GM23338 (cell line): ENCODE measurements at regions not wholly inside any gene's neighbourhood (a gene's known extent, or its start where the extent isn't known, plus 50 kb on each side); places are given as distances from the start of the nearest gene placed in this dataset.

Experiments
- ATAC-seq: fragments of 200-7000 bp; cut with Tn5 transposase; 3 replicates; pipeline ENCODE4 v1.9.1; 2020
- DNase-seq: peaks from one replicate; pipeline ENCODE4 v3.0.0-alpha.2; 2015; ENCODE audit warnings: low spot score
- H2AFZ ChIP-seq: fragments of 200-600 bp; sonication (generic); 2 replicates; pipeline ENCODE4 v1.8.0; 2016; ENCODE audit warnings: antibody characterized with exemption, mild to moderate bottlenecking, moderate library complexity
- H3F3A ChIP-seq: fragments of 200-600 bp; sonication (generic); replicated peaks from 2 replicates; pipeline ENCODE4 v1.8.0; 2017; ENCODE audit warnings: antibody characterized with exemption, mixed run types, low read depth
- H3K27ac ChIP-seq: fragments of 200-600 bp; sonication (generic); 2 replicates; pipeline ENCODE4 v1.6.1; 2016; ENCODE audit warnings: low read depth
- H3K27me3 ChIP-seq: fragments of 200-600 bp; sonication (generic); 2 replicates; pipeline ENCODE4 v1.8.0; 2016; ENCODE audit warnings: mild to moderate bottlenecking, mixed run types, moderate library complexity; ENCODE audit not compliant: insufficient read depth
- H3K36me3 ChIP-seq: fragments of 200-600 bp; sonication (generic); 2 replicates; pipeline ENCODE4 v1.8.0; 2016; ENCODE audit warnings: mild to moderate bottlenecking; ENCODE audit not compliant: insufficient read depth
- H3K4me1 ChIP-seq: fragments of 200-600 bp; sonication (generic); 2 replicates; pipeline ENCODE4 v1.8.0; 2016; ENCODE audit warnings: mild to moderate bottlenecking, moderate library complexity; ENCODE audit not compliant: insufficient read depth
- H3K4me2 ChIP-seq: fragments of 200-600 bp; sonication (generic); 2 replicates; pipeline ENCODE4 v1.7.1; 2017; ENCODE audit warnings: mixed run types
- H3K4me3 ChIP-seq: fragments of 200-600 bp; sonication (generic); 2 replicates; pipeline ENCODE4 v1.6.1; 2016; ENCODE audit warnings: mixed run types
- H3K79me2 ChIP-seq: fragments of 200-600 bp; sonication (generic); replicated peaks from 2 replicates; pipeline ENCODE4 v1.8.0; 2017; ENCODE audit warnings: mild to moderate bottlenecking; ENCODE audit not compliant: insufficient read depth
- H3K9me2 ChIP-seq: fragments of 200-600 bp; sonication (generic); 2 replicates; pipeline ENCODE4 v1.8.0; 2017; ENCODE audit not compliant: insufficient read depth
- H4K20me1 ChIP-seq: fragments of 200-600 bp; sonication (generic); replicated peaks from 2 replicates; pipeline ENCODE4 v1.8.0; 2017; ENCODE audit warnings: mild to moderate bottlenecking; ENCODE audit not compliant: insufficient read depth
- H3K27ac Mint-ChIP-seq: 2 replicates; pipeline ENCODE4 v1.8.0; 2020; ENCODE audit warnings: inconsistent platforms, mild to moderate bottlenecking, moderate library complexity, mixed read lengths
- H3K27me3 Mint-ChIP-seq: 3 replicates; pipeline ENCODE4 v1.8.0; 2022; ENCODE audit warnings: low read depth, mild to moderate bottlenecking, moderate library complexity, mixed read lengths, inconsistent platforms; ENCODE audit not compliant: insufficient read depth, poor library complexity
- H3K36me3 Mint-ChIP-seq: 3 replicates; pipeline ENCODE4 v1.8.0; 2021; ENCODE audit warnings: low read depth, mild to moderate bottlenecking, inconsistent platforms, moderate library complexity, mixed read lengths
- H3K4me1 Mint-ChIP-seq: 3 replicates; pipeline ENCODE4 v1.8.0; 2020; ENCODE audit warnings: mild to moderate bottlenecking, inconsistent platforms, mixed read lengths
- H3K4me3 Mint-ChIP-seq: 3 replicates; pipeline ENCODE4 v1.8.0; 2021; ENCODE audit warnings: moderate library complexity, mild to moderate bottlenecking, inconsistent platforms, mixed read lengths
- H3K9me3 Mint-ChIP-seq: 3 replicates; pipeline ENCODE4 v1.8.0; 2020; ENCODE audit warnings: moderate library complexity, mild to moderate bottlenecking, inconsistent platforms, mixed read lengths
- CREB1 ChIP-seq: fragments of 250-450 bp; sonication (Bioruptor Pico); IDR thresholded peaks from 2 replicates; pipeline ENCODE4 v1.5.0; 2020; ENCODE audit warnings: low read depth, mild to moderate bottlenecking, moderate library complexity
- EZH2 ChIP-seq: fragments of 200-600 bp; sonication (generic); IDR thresholded peaks from one replicate; pipeline ENCODE4 v1.8.0; 2017; ENCODE audit warnings: antibody characterized with exemption, mild to moderate bottlenecking, low read depth; ENCODE audit not compliant: unreplicated experiment
- EZH2phosphoT487 ChIP-seq: fragments of 200-600 bp; sonication (generic); IDR thresholded peaks from one replicate; pipeline ENCODE4 v1.8.1; 2018; ENCODE audit warnings: antibody characterized with exemption; ENCODE audit not compliant: unreplicated experiment
- JUNB ChIP-seq: IDR thresholded peaks from one replicate; pipeline ENCODE4 v1.6.1; 2016; ENCODE audit warnings: antibody characterized with exemption; ENCODE audit not compliant: unreplicated experiment
- NANOG ChIP-seq: IDR thresholded peaks from 2 replicates; pipeline ENCODE4 v1.6.1; 2016; ENCODE audit warnings: antibody characterized with exemption, borderline replicate concordance
- POLR2AphosphoS5 ChIP-seq: IDR thresholded peaks from 2 replicates; pipeline ENCODE4 v1.6.1; 2016; ENCODE audit warnings: antibody characterized with exemption, low read depth
- REST ChIP-seq: IDR thresholded peaks from one replicate; pipeline ENCODE4 v1.6.1; 2018; ENCODE audit warnings: antibody characterized with exemption; ENCODE audit not compliant: unreplicated experiment
- STAT1 ChIP-seq: IDR thresholded peaks from one replicate; pipeline ENCODE4 v1.6.1; 2016; ENCODE audit warnings: antibody characterized with exemption; ENCODE audit not compliant: unreplicated experiment
- ZNF114 ChIP-seq: fragments of 250-450 bp; sonication (Bioruptor Pico); IDR thresholded peaks from 2 replicates; pipeline ENCODE4 v1.5.0; 2020; ENCODE audit warnings: mild to moderate bottlenecking, moderate library complexity
- ZNF331 ChIP-seq: fragments of 250-450 bp; sonication (Bioruptor Pico); IDR thresholded peaks from 2 replicates; pipeline ENCODE4 v1.5.0; 2020; ENCODE audit warnings: low read depth, mild to moderate bottlenecking, moderate library complexity
- ZNF462 ChIP-seq: fragments of 250-450 bp; sonication (Bioruptor Pico); IDR thresholded peaks from 2 replicates; pipeline ENCODE4 v1.5.0; 2020; ENCODE audit warnings: mild to moderate bottlenecking, moderate library complexity
- TF ChIP-seq, protein P1 (sequence below): IDR thresholded peaks from 2 replicates; pipeline ENCODE4 v1.6.1; 2016; ENCODE audit warnings: antibody characterized with exemption
- TF ChIP-seq, protein P2 (sequence below), 2 experiments: fragments of 200-600 bp in 1 of 2; sonication (generic) in 1 of 2; conservative IDR thresholded peaks; 2 replicates each; pipeline versions ENCODE4 v1.5.1 to v1.6.1; 2016 to 2017; ENCODE audit warnings: antibody characterized with exemption in 2 of 2, low read depth in 2 of 2, mild to moderate bottlenecking in 2 of 2, moderate library complexity in 1 of 2

DNA sequence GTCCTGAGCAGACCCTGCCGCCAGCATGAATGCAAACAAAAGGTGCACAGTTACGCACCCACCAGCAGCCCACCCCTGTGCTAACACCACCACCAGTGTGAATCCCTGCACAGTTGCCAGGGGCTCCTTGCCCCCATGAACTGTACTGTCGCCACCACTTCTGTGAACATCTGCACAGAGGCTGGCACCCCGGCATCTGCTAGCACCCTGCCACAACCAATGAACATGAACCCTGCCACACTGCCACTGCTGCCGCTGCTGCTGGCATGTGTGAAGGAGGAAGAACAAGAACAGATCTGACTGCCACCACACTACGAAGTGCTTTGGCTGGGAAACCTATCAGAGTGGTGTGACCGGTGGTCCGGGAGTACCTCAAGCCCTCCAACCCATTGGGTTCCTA, 261.3 kb downstream of the PARM1 start:
- Histone ChIP-seq H3K4me1 (no peaks in the 10 kb centered on the region), H3K9me2 (peaks cover 9% of the 10 kb centered on the region; the same call in 1 of the 2 replicates), H3K36me3 (no peaks in the 10 kb centered on the region), H3K4me3 (no peak overlapping the region), H3K27me3 (no peaks in the 10 kb centered on the region), H2AFZ (no peak overlapping the region), H3F3A (no peaks in the 10 kb centered on the region), H3K4me2 (no peak overlapping the region), H3K79me2 (no peaks in the 10 kb centered on the region), H4K20me1 (no peaks in the 10 kb centered on the region), H3K27ac (no peak overlapping the region)
- Mint-ChIP-seq H3K27ac (no peak overlapping the region), H3K36me3 (no peaks in the 10 kb centered on the region; the same call in 2 of the 3 replicates), H3K27me3 (no peaks in the 10 kb centered on the region), H3K4me1 (peaks cover 7% of the 10 kb centered on the region; the same call in 2 of the 3 replicates), H3K9me3 (no peaks in the 10 kb centered on the region; the same call in 1 of the 3 replicates), H3K4me3 (no peak overlapping the region)
- ATAC-seq (no peak), DNase-seq (no peak)
- TF ChIP-seq, protein P1, sequence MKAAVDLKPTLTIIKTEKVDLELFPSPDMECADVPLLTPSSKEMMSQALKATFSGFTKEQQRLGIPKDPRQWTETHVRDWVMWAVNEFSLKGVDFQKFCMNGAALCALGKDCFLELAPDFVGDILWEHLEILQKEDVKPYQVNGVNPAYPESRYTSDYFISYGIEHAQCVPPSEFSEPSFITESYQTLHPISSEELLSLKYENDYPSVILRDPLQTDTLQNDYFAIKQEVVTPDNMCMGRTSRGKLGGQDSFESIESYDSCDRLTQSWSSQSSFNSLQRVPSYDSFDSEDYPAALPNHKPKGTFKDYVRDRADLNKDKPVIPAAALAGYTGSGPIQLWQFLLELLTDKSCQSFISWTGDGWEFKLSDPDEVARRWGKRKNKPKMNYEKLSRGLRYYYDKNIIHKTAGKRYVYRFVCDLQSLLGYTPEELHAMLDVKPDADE: no peak
- TF ChIP-seq, protein P2, sequence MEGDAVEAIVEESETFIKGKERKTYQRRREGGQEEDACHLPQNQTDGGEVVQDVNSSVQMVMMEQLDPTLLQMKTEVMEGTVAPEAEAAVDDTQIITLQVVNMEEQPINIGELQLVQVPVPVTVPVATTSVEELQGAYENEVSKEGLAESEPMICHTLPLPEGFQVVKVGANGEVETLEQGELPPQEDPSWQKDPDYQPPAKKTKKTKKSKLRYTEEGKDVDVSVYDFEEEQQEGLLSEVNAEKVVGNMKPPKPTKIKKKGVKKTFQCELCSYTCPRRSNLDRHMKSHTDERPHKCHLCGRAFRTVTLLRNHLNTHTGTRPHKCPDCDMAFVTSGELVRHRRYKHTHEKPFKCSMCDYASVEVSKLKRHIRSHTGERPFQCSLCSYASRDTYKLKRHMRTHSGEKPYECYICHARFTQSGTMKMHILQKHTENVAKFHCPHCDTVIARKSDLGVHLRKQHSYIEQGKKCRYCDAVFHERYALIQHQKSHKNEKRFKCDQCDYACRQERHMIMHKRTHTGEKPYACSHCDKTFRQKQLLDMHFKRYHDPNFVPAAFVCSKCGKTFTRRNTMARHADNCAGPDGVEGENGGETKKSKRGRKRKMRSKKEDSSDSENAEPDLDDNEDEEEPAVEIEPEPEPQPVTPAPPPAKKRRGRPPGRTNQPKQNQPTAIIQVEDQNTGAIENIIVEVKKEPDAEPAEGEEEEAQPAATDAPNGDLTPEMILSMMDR (conservative IDR thresholded peaks at IDR 0.05; ENCODE audit: low read depth in 2 of 2): no peak
- TF ChIP-seq ZNF331 (CRISPR knock-in tag): no peak
- no peak for TF ChIP-seq ZNF462 (CRISPR knock-in tag)
- no peak for TF ChIP-seq ZNF114
- TF ChIP-seq JUNB: no peak
- no peak for TF ChIP-seq POLR2AphosphoS5
- TF ChIP-seq EZH2phosphoT487: no peak
- no peak for TF ChIP-seq REST
- TF ChIP-seq EZH2: no peak
- TF ChIP-seq NANOG: no peak
- no peak for TF ChIP-seq CREB1 (CRISPR knock-in tag)
- no peak for TF ChIP-seq STAT1
